H1 (cell line): ENCODE measurements at regions not wholly inside any gene's neighbourhood (a gene's known extent, or its start where the extent isn't known, plus 50 kb on each side); places are given as distances from the start of the nearest gene placed in this dataset.

Experiments
- CTCF ChIA-PET: fragments of 300-600 bp; sonication (Branson Sonifier 250); formaldehyde crosslinking; loops from one replicate; lab custom pipeline; 2021; ENCODE audit not compliant: partially characterized antibody; lab: Charles Lee
- POLR2A ChIA-PET: fragments of 300-600 bp; sonication (Branson Sonifier 250); formaldehyde crosslinking; loops from one replicate; lab custom pipeline; 2021; ENCODE audit warnings: inconsistent platforms; ENCODE audit not compliant: partially characterized antibody; lab: Charles Lee
- DNase-seq, 2 experiments: peaks; one replicate each; pipeline versions ENCODE4 v3.0.0 to v3.0.0-alpha.2; 2010 to 2022; ENCODE audit warnings: low spot score in 2 of 2, low read depth in 1 of 2, mixed read lengths in 1 of 2
- FAIRE-seq: peaks from 2 replicates; lab custom pipeline; 2011; peaks lifted over from hg19 to GRCh38; lab: Jason Lieb, UNC
- H2AFZ ChIP-seq: 2 replicates; pipeline ENCODE4 v1.8.1; 2012; ENCODE audit warnings: low read length, inconsistent platforms
- H2AK5ac ChIP-seq: 2 replicates; pipeline ENCODE4 v1.6.1; 2013; ENCODE audit warnings: low read depth, low read length
- H2BK120ac ChIP-seq: replicated peaks from 2 replicates; pipeline ENCODE3; 2013; ENCODE audit warnings: low read depth, low read length, inconsistent platforms
- H2BK12ac ChIP-seq: 2 replicates; pipeline ENCODE4 v1.6.1; 2013; ENCODE audit warnings: low read depth, low read length
- H2BK15ac ChIP-seq: 2 replicates; pipeline ENCODE4 v1.6.1; 2013; ENCODE audit warnings: low read length
- H2BK20ac ChIP-seq: 2 replicates; pipeline ENCODE4 v1.6.1; 2013; ENCODE audit warnings: low read length
- H2BK5ac ChIP-seq: 2 replicates; pipeline ENCODE4 v1.6.1; 2013; ENCODE audit warnings: low read depth, low read length
- H3K14ac ChIP-seq: 2 replicates; pipeline ENCODE4 v1.6.1; 2013; ENCODE audit warnings: inconsistent platforms; ENCODE audit not compliant: insufficient read length
- H3K18ac ChIP-seq: 2 replicates; pipeline ENCODE4 v1.6.1; 2013; ENCODE audit warnings: low read length; ENCODE audit errors: extremely low read depth
- H3K23ac ChIP-seq: 2 replicates; pipeline ENCODE4 v1.6.1; 2013; ENCODE audit warnings: inconsistent platforms; ENCODE audit not compliant: insufficient read length
- H3K23me2 ChIP-seq: 2 replicates; pipeline ENCODE4 v1.6.1; 2013; ENCODE audit warnings: low read depth, low read length
- H3K27ac ChIP-seq: 2 replicates; pipeline ENCODE4 v1.6.1; 2011; ENCODE audit warnings: low read depth, low read length, inconsistent platforms
- H3K27me3 ChIP-seq, 4 experiments: replicated peaks in 1 of 4; 1 replicate in 1 of 4; 2 replicates in 3 of 4; pipeline versions ENCODE4 v1.6.1 to v1.8.1; 2011 to 2013; ENCODE audit warnings: low read length in 3 of 4, mild to moderate bottlenecking in 3 of 4, inconsistent platforms in 2 of 4, mixed read lengths in 2 of 4, moderate library complexity in 1 of 4; ENCODE audit not compliant: control insufficient read depth in 3 of 4, insufficient read depth in 3 of 4; ENCODE audit errors: extremely low read depth in 1 of 4
- H3K36me3 ChIP-seq, 4 experiments: 2 replicates each; pipeline versions ENCODE4 v1.6.1 to v1.8.1; 2011 to 2013; ENCODE audit warnings: mild to moderate bottlenecking in 4 of 4, low read length in 3 of 4, moderate library complexity in 2 of 4, control low read depth in 1 of 4, inconsistent platforms in 1 of 4; ENCODE audit not compliant: insufficient read depth in 4 of 4, control insufficient read depth in 2 of 4
- H3K4ac ChIP-seq: replicated peaks from 2 replicates; pipeline ENCODE3; 2013; ENCODE audit warnings: low read length, low read depth, mixed read lengths, inconsistent platforms; ENCODE audit not compliant: insufficient read length
- H3K4me1 ChIP-seq, 4 experiments: replicated peaks in 1 of 4; 1 replicate in 1 of 4; 2 replicates in 3 of 4; pipeline versions ENCODE4 v1.6.1 to v1.8.1; 2011 to 2013; ENCODE audit warnings: low read length in 3 of 4, inconsistent platforms in 2 of 4, mixed read lengths in 1 of 4; ENCODE audit not compliant: insufficient read depth in 4 of 4, control insufficient read depth in 3 of 4
- H3K4me2 ChIP-seq, 2 experiments: 2 replicates each; pipeline versions ENCODE4 v1.6.1 to v1.8.1; 2011 to 2013; ENCODE audit warnings: low read depth in 2 of 2, low read length in 2 of 2, control low read depth in 1 of 2, inconsistent platforms in 1 of 2, mild to moderate bottlenecking in 1 of 2; ENCODE audit not compliant: insufficient read depth in 1 of 2
- H3K4me3 ChIP-seq, 4 experiments: fragments of 200-600, 300-600 bp in 1 of 4; sonication (generic), shearing (Covaris generic), sonication (Bioruptor Twin) in 1 of 4; 2 replicates each; pipeline versions ENCODE4 v1.5.1 to v1.8.1; 2011 to 2016; ENCODE audit warnings: low read length in 4 of 4, low read depth in 3 of 4, control low read depth in 2 of 4, inconsistent platforms in 2 of 4, mild to moderate bottlenecking in 2 of 4, mixed read lengths in 1 of 4, moderate library complexity in 1 of 4; ENCODE audit not compliant: insufficient read depth in 2 of 4; ENCODE audit errors: extremely low read depth in 1 of 4
- H3K56ac ChIP-seq: replicated peaks from 2 replicates; pipeline ENCODE3; 2013; ENCODE audit warnings: low read depth, mild to moderate bottlenecking, mixed read lengths, low read length, inconsistent platforms; ENCODE audit not compliant: insufficient read length
- H3K79me1 ChIP-seq: 2 replicates; pipeline ENCODE4 v1.6.1; 2013; ENCODE audit warnings: low read depth, low read length, control low read depth
- H3K79me2 ChIP-seq, 2 experiments: 2 replicates each; pipeline versions ENCODE4 v1.6.1 to v1.8.1; 2012 to 2013; ENCODE audit warnings: low read length in 2 of 2, mild to moderate bottlenecking in 2 of 2, inconsistent platforms in 1 of 2; ENCODE audit not compliant: insufficient read depth in 2 of 2, control insufficient read depth in 1 of 2
- H3K9ac ChIP-seq, 4 experiments: replicated peaks in 1 of 4; 1 replicate in 1 of 4; 2 replicates in 3 of 4; pipeline versions ENCODE4 v1.6.1 to v1.8.1; 2011 to 2013; ENCODE audit warnings: low read depth in 3 of 4, low read length in 3 of 4, control low read depth in 2 of 4, mild to moderate bottlenecking in 2 of 4, moderate library complexity in 2 of 4, inconsistent platforms in 1 of 4; ENCODE audit errors: extremely low read depth in 1 of 4
- H3K9me3 ChIP-seq, 2 experiments: 2 replicates each; pipeline versions ENCODE4 v1.6.1 to v1.8.1; 2012 to 2013; ENCODE audit warnings: mild to moderate bottlenecking in 2 of 2, moderate library complexity in 2 of 2, control low read depth in 1 of 2, inconsistent platforms in 1 of 2, low read depth in 1 of 2, low read length in 1 of 2, mixed read lengths in 1 of 2; ENCODE audit not compliant: insufficient read depth in 2 of 2
- H4K20me1 ChIP-seq, 2 experiments: replicated peaks in 1 of 2; 2 replicates each; pipeline versions ENCODE3 to v1.8.1; 2011 to 2013; ENCODE audit warnings: inconsistent platforms in 2 of 2, low read length in 2 of 2, mild to moderate bottlenecking in 1 of 2; ENCODE audit not compliant: insufficient read depth in 2 of 2, control insufficient read depth in 1 of 2
- H4K5ac ChIP-seq: 2 replicates; pipeline ENCODE4 v1.6.1; 2013; ENCODE audit warnings: low read length, low read depth, mixed read lengths, inconsistent platforms; ENCODE audit not compliant: insufficient read length
- H4K8ac ChIP-seq: 2 replicates; pipeline ENCODE4 v1.8.0; 2013; ENCODE audit warnings: mild to moderate bottlenecking, moderate library complexity, low read length, inconsistent platforms; ENCODE audit not compliant: insufficient read depth; ENCODE audit errors: extremely low read depth
- H4K91ac ChIP-seq: replicated peaks from 2 replicates; pipeline ENCODE3; 2013; ENCODE audit warnings: low read length, mixed read lengths, inconsistent platforms; ENCODE audit not compliant: insufficient read length
- CTBP2 ChIP-seq: IDR thresholded peaks from 2 replicates; pipeline ENCODE4 v1.7.0; 2011; ENCODE audit warnings: borderline replicate concordance, mild to moderate bottlenecking, moderate library complexity, mixed read lengths, low read length; ENCODE audit not compliant: insufficient read depth, insufficient read length
- FOSL1 ChIP-seq: IDR thresholded peaks from 2 replicates; pipeline ENCODE4 v1.6.1; 2011; ENCODE audit warnings: mild to moderate bottlenecking, low read depth, low read length, moderate library complexity; ENCODE audit not compliant: insufficient read depth
- WGBS, 2 experiments: shearing (Covaris generic) in 1 of 2; methylation state at CpG; one replicate each; pipeline versions ENCODE4 v1.1.6 to v1.1.7; 2013 to 2015; ENCODE audit warnings: low lambda C conversion rate in 2 of 2, mixed read lengths in 2 of 2, inconsistent platforms in 1 of 2, low coverage in 1 of 2, missing lambda C conversion rate in 1 of 2; ENCODE audit not compliant: insufficient replicate concordance in 2 of 2, insufficient coverage in 1 of 2, insufficient read length in 1 of 2; ENCODE audit errors: extremely low coverage in 1 of 2, missing lambda C conversion rate in 1 of 2; 5-methylcytosine and 5-hydroxymethylcytosine counted together

DNA sequence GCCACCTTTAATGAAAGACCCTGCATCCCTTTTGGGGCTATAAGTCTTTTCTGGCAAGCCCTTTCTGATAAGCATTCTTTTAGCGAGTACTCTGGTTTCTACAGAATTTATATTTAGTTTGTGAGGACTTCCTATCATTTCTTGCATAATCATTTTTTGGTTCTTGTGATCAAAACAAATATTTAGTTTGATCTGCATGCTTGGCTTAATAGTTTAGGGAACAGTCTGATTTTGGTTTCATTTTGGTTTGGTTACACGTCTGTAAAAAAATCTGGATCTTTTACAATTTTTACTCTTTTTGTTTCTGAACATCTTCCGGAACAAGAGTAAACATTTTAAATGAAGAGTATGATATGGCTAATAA lies 1074.4 kb downstream of the CDH9 start:
- no peak overlapping the region for H2BK12ac ChIP-seq
- H3K14ac ChIP-seq: no peak overlapping the region
- no peaks in the 10 kb centered on the region for H3K9me3 ChIP-seq
- TF ChIP-seq CTBP2: no peak
- no peak for TF ChIP-seq FOSL1
- H2AK5ac ChIP-seq: no peak overlapping the region
- ChIA-PET CTCF (no interaction called here), POLR2A (no interaction called here)
- no peaks in the 10 kb centered on the region for H3K79me2 ChIP-seq
- no peaks in the 10 kb centered on the region for H3K4me1 ChIP-seq
- no peak overlapping the region for H3K4ac ChIP-seq
- no peaks in the 10 kb centered on the region for H3K79me1 ChIP-seq
- H3K23ac ChIP-seq: no peak overlapping the region
- no peak overlapping the region for H4K8ac ChIP-seq
- no peak overlapping the region for H3K18ac ChIP-seq
- H3K23me2 ChIP-seq: no peaks in the 10 kb centered on the region
- no peak overlapping the region for H3K9ac ChIP-seq
- H3K4me3 ChIP-seq: no peak overlapping the region
- no peak for FAIRE-seq
- no peaks in the 10 kb centered on the region for H4K20me1 ChIP-seq
- H3K4me2 ChIP-seq: no peak overlapping the region
- 90% methylated on average over 3 of the region's 3 CpGs; no CpG with 5 or more reads in 1 of the 2 experiments for WGBS, 2 experiments
- H2BK5ac ChIP-seq: no peak overlapping the region
- H4K5ac ChIP-seq: no peak overlapping the region
- H2BK20ac ChIP-seq: no peak overlapping the region
- no peak overlapping the region for H2AFZ ChIP-seq
- no peak for DNase-seq
- H3K27ac ChIP-seq: no peak overlapping the region
- no peak overlapping the region for H3K56ac ChIP-seq
- H3K36me3 ChIP-seq: no peaks in the 10 kb centered on the region
- no peak overlapping the region for H2BK15ac ChIP-seq
- no peaks in the 10 kb centered on the region for H3K27me3 ChIP-seq
- no peak overlapping the region for H2BK120ac ChIP-seq
- no peak overlapping the region for H4K91ac ChIP-seq
